ENCODE measurements at regions not wholly inside any gene's neighbourhood (a gene's known extent, or its start where the extent isn't known, plus 50 kb on each side); places are given as distances from the start of the nearest gene placed in this dataset.
"Not testable (repeated sequence)": the region's sequence is repeated elsewhere in the genome, so short reads cannot be mapped to it uniquely, and the experiment has no call there.

DNA sequence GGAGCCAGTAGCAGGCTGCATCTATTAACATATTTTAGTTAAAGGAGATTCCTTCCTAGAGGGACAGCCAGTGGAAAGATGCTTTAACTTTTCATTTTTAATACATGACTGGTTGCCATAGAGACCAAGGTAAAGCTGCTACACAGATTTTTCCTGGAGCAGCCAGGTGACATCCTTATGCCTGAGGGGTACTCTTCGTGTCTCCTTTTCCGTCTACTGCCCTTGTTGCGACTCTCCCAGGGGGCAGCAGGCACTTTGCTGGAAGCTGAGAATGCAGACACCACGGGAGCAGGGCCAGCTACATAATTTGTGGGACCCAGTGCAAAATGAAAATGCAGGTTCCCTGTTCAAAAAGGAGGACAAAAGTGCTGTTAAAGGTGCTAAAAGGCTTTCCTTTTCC is 340.4 kb downstream of the CEP170 start:
- H3K9me3 ChIP-seq (ENCODE audit: control extremely low read depth in 1 of 5, control insufficient read depth in 4 of 5, insufficient read depth in 2 of 5, low read depth in 1 of 5, low read length in 4 of 5); H3K36me3 ChIP-seq (ENCODE audit: control insufficient read depth in 4 of 4, insufficient read depth in 4 of 4, low read length in 3 of 4); H3K27ac ChIP-seq (ENCODE audit: insufficient read depth in 1 of 2, low read depth in 1 of 2, low read length in 2 of 2, poor library complexity in 1 of 2, severe bottlenecking in 2 of 2); H3K4me3 ChIP-seq (ENCODE audit: control insufficient read depth in 1 of 7, extremely low read depth in 1 of 7, insufficient read depth in 4 of 7, low read depth in 2 of 7, low read length in 6 of 7); POLR2A ChIA-PET; H3K27me3 ChIP-seq (replicated peaks in 2 of 5; ENCODE audit: control insufficient read depth in 4 of 5, insufficient read depth in 5 of 5, low read length in 4 of 5); H3K4me1 ChIP-seq (ENCODE audit: control extremely low read depth in 1 of 4, control insufficient read depth in 4 of 4, insufficient read depth in 4 of 4, low read length in 3 of 4); CTCF ChIA-PET; DNase-seq: not testable (repeated sequence)
- 70% methylated on average over 4 of the region's 4 CpGs for WGBS (ENCODE audit: insufficient coverage)

DNA sequence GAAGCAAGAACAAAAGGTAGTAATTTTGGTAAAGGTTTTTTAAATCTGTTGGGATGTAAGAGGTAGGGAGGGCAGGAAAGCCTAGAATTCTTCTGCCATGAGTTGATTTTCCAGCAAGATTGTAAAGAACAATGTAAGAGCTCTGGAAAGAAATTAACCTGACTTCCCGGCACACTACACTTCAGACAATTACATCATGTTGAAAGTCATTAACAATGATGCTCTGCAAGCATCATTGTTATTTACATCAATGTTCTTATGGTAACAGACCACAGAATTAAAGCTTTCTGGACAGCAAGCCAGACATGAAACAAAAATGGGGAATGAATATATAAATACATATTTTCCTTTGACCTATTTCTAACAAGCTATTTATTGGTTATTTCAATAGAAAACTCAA is 342.2 kb downstream of the CEP170 start:
- CTCF ChIA-PET, DNase-seq: not testable (repeated sequence)

DNA sequence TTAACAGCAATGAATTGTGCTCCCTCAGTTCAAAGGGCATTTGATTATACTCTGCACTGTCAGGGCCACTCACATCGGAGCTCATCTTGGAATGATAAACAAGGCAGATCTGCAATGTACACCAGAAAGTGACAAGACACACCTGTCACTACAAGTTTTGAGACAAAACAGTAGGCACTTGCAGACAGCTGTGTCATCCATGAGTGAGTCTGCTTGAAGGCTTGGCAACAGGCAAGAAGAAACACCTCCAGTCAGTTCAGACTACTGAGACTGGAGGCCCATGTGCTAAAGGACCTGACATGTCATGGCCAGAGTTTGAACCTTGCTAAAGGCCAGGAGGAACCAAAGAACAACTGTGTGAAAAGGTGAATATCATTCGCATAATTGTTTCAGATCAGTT is 354.5 kb downstream of the CEP170 start:
- H3K27me3 ChIP-seq (replicated peaks in 2 of 5; ENCODE audit: control insufficient read depth in 4 of 5, insufficient read depth in 5 of 5, low read length in 4 of 5); H3K4me1 ChIP-seq (ENCODE audit: control extremely low read depth in 1 of 4, control insufficient read depth in 4 of 4, insufficient read depth in 4 of 4, low read length in 3 of 4); POLR2A ChIA-PET; H3K4me3 ChIP-seq (ENCODE audit: control insufficient read depth in 1 of 7, extremely low read depth in 1 of 7, insufficient read depth in 4 of 7, low read depth in 2 of 7, low read length in 6 of 7); H3K36me3 ChIP-seq (ENCODE audit: control insufficient read depth in 4 of 4, insufficient read depth in 4 of 4, low read length in 3 of 4); H3K27ac ChIP-seq (ENCODE audit: insufficient read depth in 1 of 2, low read depth in 1 of 2, low read length in 2 of 2, poor library complexity in 1 of 2, severe bottlenecking in 2 of 2); DNase-seq; CTCF ChIA-PET; H3K9me3 ChIP-seq (ENCODE audit: control extremely low read depth in 1 of 5, control insufficient read depth in 4 of 5, insufficient read depth in 2 of 5, low read depth in 1 of 5, low read length in 4 of 5): not testable (repeated sequence)
- WGBS (ENCODE audit: insufficient coverage), result 88% methylated on average over 1 of the region's 2 CpGs

More for the DNA sequence above, 342.2 kb downstream of the CEP170 start:
- H3K27me3 ChIP-seq (replicated peaks in 2 of 5; ENCODE audit: control insufficient read depth in 4 of 5, insufficient read depth in 5 of 5, low read length in 4 of 5); H3K27ac ChIP-seq (ENCODE audit: insufficient read depth in 1 of 2, low read depth in 1 of 2, low read length in 2 of 2, poor library complexity in 1 of 2, severe bottlenecking in 2 of 2); H3K9me3 ChIP-seq (ENCODE audit: control extremely low read depth in 1 of 5, control insufficient read depth in 4 of 5, insufficient read depth in 2 of 5, low read depth in 1 of 5, low read length in 4 of 5); POLR2A ChIA-PET; H3K4me1 ChIP-seq (ENCODE audit: control extremely low read depth in 1 of 4, control insufficient read depth in 4 of 4, insufficient read depth in 4 of 4, low read length in 3 of 4); H3K36me3 ChIP-seq (ENCODE audit: control insufficient read depth in 4 of 4, insufficient read depth in 4 of 4, low read length in 3 of 4); H3K4me3 ChIP-seq (ENCODE audit: control insufficient read depth in 1 of 7, extremely low read depth in 1 of 7, insufficient read depth in 4 of 7, low read depth in 2 of 7, low read length in 6 of 7): not testable (repeated sequence)
- no CpG with 5 or more reads among the region's 1 CpG for WGBS (ENCODE audit: insufficient coverage)

DNA sequence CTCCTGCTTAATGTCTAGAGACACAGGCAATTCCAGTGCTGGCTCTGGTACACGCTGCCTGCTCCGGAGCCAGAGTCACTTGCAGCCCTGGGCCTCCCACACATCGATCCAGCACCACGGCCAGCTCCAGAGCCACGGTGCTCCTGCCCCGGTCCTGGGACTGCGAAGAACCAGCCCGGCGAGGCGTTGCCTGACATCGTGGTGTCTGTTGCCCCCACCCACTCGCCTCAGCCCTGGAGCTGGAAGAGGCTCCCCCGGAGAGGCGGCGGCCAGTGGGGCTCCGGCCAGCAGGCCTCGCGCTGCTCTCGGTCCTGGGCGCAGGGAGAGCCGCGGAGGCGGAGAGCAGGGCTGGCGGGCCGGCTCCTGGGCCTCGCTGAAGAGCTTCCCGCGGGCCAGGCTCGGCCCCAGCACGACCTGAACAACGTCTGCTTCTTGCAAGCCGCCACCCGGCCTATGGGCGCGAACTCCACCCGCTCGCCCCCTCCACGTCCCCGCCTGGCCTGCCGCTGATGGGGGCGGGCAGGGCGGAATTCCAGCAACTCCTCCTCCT is 364.8 kb downstream of the CEP170 start:
- ChIA-PET CTCF (no interaction called here), POLR2A (no interaction called here)
- no peak overlapping the region for H3K27ac ChIP-seq (ENCODE audit: insufficient read depth in 1 of 2, low read depth in 1 of 2, low read length in 2 of 2, poor library complexity in 1 of 2, severe bottlenecking in 2 of 2)
- 12% methylated on average over 21 of the region's 42 CpGs for WGBS (ENCODE audit: insufficient coverage)
- peaks cover 0 to 19% (median 2%) of the 10 kb centered on the region in 5 experiments for H3K27me3 ChIP-seq (replicated peaks in 2 of 5; ENCODE audit: control insufficient read depth in 4 of 5, insufficient read depth in 5 of 5, low read length in 4 of 5)
- no peaks in the 10 kb centered on the region for H3K36me3 ChIP-seq (ENCODE audit: control insufficient read depth in 4 of 4, insufficient read depth in 4 of 4, low read length in 3 of 4)
- no peaks in the 10 kb centered on the region for H3K4me1 ChIP-seq (ENCODE audit: control extremely low read depth in 1 of 4, control insufficient read depth in 4 of 4, insufficient read depth in 4 of 4, low read length in 3 of 4)
- DNase-seq, result no peak
- H3K9me3 ChIP-seq (ENCODE audit: control extremely low read depth in 1 of 5, control insufficient read depth in 4 of 5, insufficient read depth in 2 of 5, low read depth in 1 of 5, low read length in 4 of 5), result peaks cover 0 to 6% (median 0%) of the 10 kb centered on the region in 5 experiments
- no peak overlapping the region for H3K4me3 ChIP-seq (ENCODE audit: control insufficient read depth in 1 of 7, extremely low read depth in 1 of 7, insufficient read depth in 4 of 7, low read depth in 2 of 7, low read length in 6 of 7)

DNA sequence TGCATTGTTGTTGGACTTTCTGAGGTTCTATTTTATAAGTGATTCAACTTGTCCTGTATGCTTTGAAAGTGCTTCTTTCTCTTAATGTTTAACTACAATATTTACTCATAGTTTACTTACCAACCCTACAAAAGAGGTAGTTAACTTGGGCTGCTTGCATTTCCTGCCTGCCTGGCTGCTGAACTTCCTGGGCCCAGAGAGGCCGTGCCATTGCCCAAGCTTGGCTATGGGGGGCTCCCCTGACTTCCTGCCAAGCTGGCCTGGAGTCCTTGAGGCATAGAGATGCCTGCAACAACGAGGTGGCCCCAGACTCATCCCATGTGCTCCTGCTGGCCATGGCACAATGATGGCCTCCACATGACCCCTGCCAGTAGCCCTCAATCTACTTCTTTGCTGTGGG is 361.6 kb upstream of the PLD5 start:
- H3K36me3 ChIP-seq (ENCODE audit: control insufficient read depth in 4 of 4, insufficient read depth in 4 of 4, low read length in 3 of 4), result no peaks in the 10 kb centered on the region
- peaks cover 0 to 16% (median 2%) of the 10 kb centered on the region in 5 experiments for H3K27me3 ChIP-seq (replicated peaks in 2 of 5; ENCODE audit: control insufficient read depth in 4 of 5, insufficient read depth in 5 of 5, low read length in 4 of 5)
- ChIA-PET POLR2A (no interaction called here), CTCF (no interaction called here)
- H3K9me3 ChIP-seq (ENCODE audit: control extremely low read depth in 1 of 5, control insufficient read depth in 4 of 5, insufficient read depth in 2 of 5, low read depth in 1 of 5, low read length in 4 of 5), result peaks cover 0 to 6% (median 0%) of the 10 kb centered on the region in 5 experiments
- DNase-seq, result no peak
- H3K27ac ChIP-seq (ENCODE audit: insufficient read depth in 1 of 2, low read depth in 1 of 2, low read length in 2 of 2, poor library complexity in 1 of 2, severe bottlenecking in 2 of 2), result no peak overlapping the region
- WGBS (ENCODE audit: insufficient coverage), result no CpG with 5 or more reads among the region's 2 CpGs
- no peaks in the 10 kb centered on the region for H3K4me1 ChIP-seq (ENCODE audit: control extremely low read depth in 1 of 4, control insufficient read depth in 4 of 4, insufficient read depth in 4 of 4, low read length in 3 of 4)
- H3K4me3 ChIP-seq (ENCODE audit: control insufficient read depth in 1 of 7, extremely low read depth in 1 of 7, insufficient read depth in 4 of 7, low read depth in 2 of 7, low read length in 6 of 7), result no peak overlapping the region

DNA sequence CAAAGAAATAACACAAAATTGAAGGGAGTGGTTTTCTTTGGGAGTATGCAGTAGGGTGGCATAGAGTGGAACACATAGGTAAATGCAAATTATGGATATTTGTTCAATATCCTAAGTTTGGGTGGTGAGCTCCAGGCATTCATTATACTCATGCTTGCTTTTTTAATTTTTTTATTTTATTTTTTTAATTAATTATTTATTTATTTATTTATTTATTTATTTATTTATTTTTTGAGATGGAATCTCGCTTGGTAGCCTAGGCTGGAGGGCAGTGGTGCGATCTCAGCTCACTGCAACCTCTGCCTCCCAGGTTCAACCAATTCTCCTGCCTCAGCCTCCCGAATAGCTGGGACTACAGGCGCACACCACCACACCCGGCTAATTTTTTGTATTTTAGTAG is 355.5 kb upstream of the PLD5 start:
- CTCF ChIA-PET, POLR2A ChIA-PET: not testable (repeated sequence)

DNA sequence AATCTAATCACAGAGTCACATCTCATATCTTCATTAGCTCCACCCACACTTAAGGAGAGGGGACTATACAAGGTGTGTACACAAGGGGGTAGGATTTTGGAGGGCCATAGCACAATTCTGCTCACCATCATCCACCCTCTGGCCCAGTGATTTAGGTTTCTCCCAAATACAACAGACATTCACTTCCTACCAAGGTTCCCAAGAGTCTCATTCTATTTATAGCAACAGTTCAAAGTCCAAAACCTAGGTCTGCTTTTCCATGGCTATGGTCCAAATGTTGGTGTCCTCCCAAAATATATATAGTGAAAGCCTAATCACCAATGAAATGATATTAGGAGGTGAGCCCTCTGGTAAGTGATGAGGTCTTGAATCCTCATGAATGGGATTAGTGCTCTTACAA is 353.2 kb upstream of the PLD5 start:
- CTCF ChIA-PET, result no interaction called here
- no peak overlapping the region for H3K27ac ChIP-seq (ENCODE audit: insufficient read depth in 1 of 2, low read depth in 1 of 2, low read length in 2 of 2, poor library complexity in 1 of 2, severe bottlenecking in 2 of 2)
- POLR2A ChIA-PET, result no interaction called here
- DNase-seq, result no peak
- H3K36me3 ChIP-seq (ENCODE audit: control insufficient read depth in 4 of 4, insufficient read depth in 4 of 4, low read length in 3 of 4), result no peaks in the 10 kb centered on the region
- no peaks in the 10 kb centered on the region for H3K27me3 ChIP-seq (replicated peaks in 2 of 5; ENCODE audit: control insufficient read depth in 4 of 5, insufficient read depth in 5 of 5, low read length in 4 of 5)
- H3K4me1 ChIP-seq (ENCODE audit: control extremely low read depth in 1 of 4, control insufficient read depth in 4 of 4, insufficient read depth in 4 of 4, low read length in 3 of 4), result no peaks in the 10 kb centered on the region
- no peaks in the 10 kb centered on the region for H3K9me3 ChIP-seq (ENCODE audit: control extremely low read depth in 1 of 5, control insufficient read depth in 4 of 5, insufficient read depth in 2 of 5, low read depth in 1 of 5, low read length in 4 of 5)
- no peak overlapping the region for H3K4me3 ChIP-seq (ENCODE audit: control insufficient read depth in 1 of 7, extremely low read depth in 1 of 7, insufficient read depth in 4 of 7, low read depth in 2 of 7, low read length in 6 of 7)

More for the DNA sequence above, 355.5 kb upstream of the PLD5 start:
- not testable (repeated sequence) for H3K4me1 ChIP-seq (ENCODE audit: control extremely low read depth in 1 of 4, control insufficient read depth in 4 of 4, insufficient read depth in 4 of 4, low read length in 3 of 4); H3K9me3 ChIP-seq (ENCODE audit: control extremely low read depth in 1 of 5, control insufficient read depth in 4 of 5, insufficient read depth in 2 of 5, low read depth in 1 of 5, low read length in 4 of 5); H3K27me3 ChIP-seq (replicated peaks in 2 of 5; ENCODE audit: control insufficient read depth in 4 of 5, insufficient read depth in 5 of 5, low read length in 4 of 5); H3K4me3 ChIP-seq (ENCODE audit: control insufficient read depth in 1 of 7, extremely low read depth in 1 of 7, insufficient read depth in 4 of 7, low read depth in 2 of 7, low read length in 6 of 7); DNase-seq; H3K36me3 ChIP-seq (ENCODE audit: control insufficient read depth in 4 of 4, insufficient read depth in 4 of 4, low read length in 3 of 4); H3K27ac ChIP-seq (ENCODE audit: insufficient read depth in 1 of 2, low read depth in 1 of 2, low read length in 2 of 2, poor library complexity in 1 of 2, severe bottlenecking in 2 of 2)
- WGBS (ENCODE audit: insufficient coverage), result 86% methylated on average over 2 of the region's 5 CpGs
